Astrocyte of the spinal cord (primary cell): ENCODE measurements at regions not wholly inside any gene's neighbourhood (a gene's known extent, or its start where the extent isn't known, plus 50 kb on each side); places are given as distances from the start of the nearest gene placed in this dataset.
"Not testable (repeated sequence)": the region's sequence is repeated elsewhere in the genome, so short reads cannot be mapped to it uniquely, and the experiment has no call there.

Experiments
- DNase-seq: peaks from one replicate; pipeline ENCODE4 v3.0.0; 2011; ENCODE audit warnings: low read depth, low spot score
- H3K4me3 ChIP-seq: 2 replicates; pipeline ENCODE4 v1.5.1; 2011; ENCODE audit warnings: low read depth, mild to moderate bottlenecking, low read length, moderate library complexity
- CTCF ChIP-seq: IDR thresholded peaks from 2 replicates; pipeline ENCODE4 v1.5.1; 2012; ENCODE audit warnings: low read depth, mild to moderate bottlenecking, low read length, inconsistent platforms
- in situ Hi-C: cut with HindIII; loops from 2 replicates; pipeline ENCODE4 v1.10.0; 2017; ENCODE audit warnings: low sequenced_read_pairs

DNA sequence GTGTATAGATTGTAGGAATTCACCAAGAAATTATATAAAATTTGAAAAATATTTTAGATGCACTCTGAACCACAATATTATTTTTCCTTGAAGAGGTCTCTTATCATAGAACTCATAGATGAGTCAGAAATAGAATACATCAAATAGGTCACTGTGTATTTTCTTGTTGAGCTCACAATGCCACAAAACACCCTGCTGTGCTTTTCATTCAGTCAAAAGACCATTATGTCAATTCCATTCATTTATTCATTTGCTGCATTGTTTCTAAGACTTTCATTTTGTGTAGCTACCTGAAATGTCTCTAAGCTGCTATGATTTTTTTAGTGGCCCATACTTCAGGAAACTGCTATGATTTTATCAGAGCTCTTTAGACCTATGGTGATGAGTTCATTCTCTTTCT lies 231.9 kb upstream of the AVPR1A start:
- in situ Hi-C loops, result no loop called here

GRCh38 chr12:63362791-63363190 lies 211.8 kb upstream of the AVPR1A start:
- in situ Hi-C loops, result no loop called here

More for the DNA sequence above, 231.9 kb upstream of the AVPR1A start:
- peak; percentile 33 for DNase-seq
- no peak for TF ChIP-seq CTCF
- H3K4me3 ChIP-seq, result no peak overlapping the region

GRCh38 chr12:63362166-63362565 lies 211.2 kb upstream of the AVPR1A start:
- in situ Hi-C loops, result no loop called here
- no peak for DNase-seq
- no peak overlapping the region for H3K4me3 ChIP-seq
- no peak for TF ChIP-seq CTCF

More at GRCh38 chr12:63362791-63363190, 211.8 kb upstream of the AVPR1A start:
- TF ChIP-seq CTCF, result no peak
- peak; percentile 25 for DNase-seq
- no peak overlapping the region for H3K4me3 ChIP-seq

DNA sequence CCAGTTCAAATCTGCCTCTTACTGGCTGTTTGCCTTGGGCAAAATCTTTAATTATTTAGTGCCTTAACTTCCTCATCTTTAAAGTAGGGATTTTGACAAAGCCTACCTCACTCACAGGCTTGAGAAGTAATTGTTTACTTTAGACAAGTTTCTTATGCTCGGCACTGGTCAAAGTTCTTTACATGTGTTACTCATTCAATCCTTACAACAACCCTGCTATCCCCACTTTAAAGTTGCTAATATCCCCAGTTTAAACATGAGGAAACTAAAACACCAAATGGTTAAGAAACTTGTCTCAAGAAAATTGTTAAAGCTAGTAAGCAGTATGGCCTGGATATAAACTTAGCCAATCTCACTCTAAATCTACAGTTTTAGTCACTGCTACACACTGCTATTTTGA lies 204.0 kb upstream of the AVPR1A start:
- H3K4me3 ChIP-seq, result no peak overlapping the region
- DNase-seq, result no peak
- in situ Hi-C loops, result no loop called here
- TF ChIP-seq CTCF, result no peak

GRCh38 chr12:63353559-63353958 lies 202.6 kb upstream of the AVPR1A start:
- DNase-seq, result peak; percentile 26
- no peak overlapping the region for H3K4me3 ChIP-seq
- peak; percentile 13 for TF ChIP-seq CTCF
- in situ Hi-C loops, result no loop called here

DNA sequence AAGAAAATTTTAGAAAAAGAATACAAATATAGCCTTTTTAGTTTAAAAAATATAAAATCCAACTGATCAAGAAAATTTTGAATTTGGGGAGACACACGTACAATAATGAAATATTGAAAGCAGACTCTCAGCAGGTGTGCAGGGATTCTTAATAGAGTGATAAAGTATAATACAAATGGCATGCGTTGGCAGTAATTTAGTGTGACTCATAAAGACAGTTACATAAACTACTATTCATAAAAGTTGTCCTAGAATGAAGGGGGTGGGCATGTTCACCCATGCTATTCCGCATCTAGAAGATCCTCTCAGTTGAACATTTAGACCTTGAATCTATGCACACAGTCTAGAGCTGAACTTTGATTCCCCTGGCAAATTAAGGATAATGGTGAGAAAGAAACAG lies 200.4 kb upstream of the AVPR1A start:
- in situ Hi-C loops, result no loop called here
- no peak for TF ChIP-seq CTCF
- no peak overlapping the region for H3K4me3 ChIP-seq
- DNase-seq, result no peak

DNA sequence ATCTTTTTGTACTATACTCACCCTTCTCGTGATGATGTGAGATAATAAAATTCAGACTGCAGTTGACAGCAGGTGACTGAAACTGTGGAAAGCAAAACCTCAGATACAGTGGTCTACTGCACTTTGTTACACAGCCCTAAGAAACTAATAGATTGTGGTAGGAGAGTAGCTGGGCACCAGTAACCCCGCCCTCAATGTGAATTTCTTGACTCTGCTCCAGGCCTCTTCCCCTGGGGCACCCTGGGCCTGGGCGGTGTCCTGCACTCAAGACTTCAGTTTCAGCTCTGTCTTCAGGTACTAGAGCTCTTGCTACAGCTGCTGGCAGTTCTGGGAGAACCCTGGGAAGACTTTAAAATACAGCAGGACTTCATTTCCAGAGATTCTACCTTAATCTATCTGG lies 197.6 kb upstream of the AVPR1A start:
- in situ Hi-C loops, result no loop called here
- H3K4me3 ChIP-seq, result no peak overlapping the region
- DNase-seq, result no peak
- no peak for TF ChIP-seq CTCF

- DNase-seq, H3K4me3 ChIP-seq, in situ Hi-C loops: not testable (repeated sequence)
Measured at GRCh38 chr12:63337158-63337557, 186.2 kb upstream of the AVPR1A start.
